ENCODE measurements at regions not wholly inside any gene's neighbourhood (a gene's known extent, or its start where the extent isn't known, plus 50 kb on each side); places are given as distances from the start of the nearest gene placed in this dataset.

DNA sequence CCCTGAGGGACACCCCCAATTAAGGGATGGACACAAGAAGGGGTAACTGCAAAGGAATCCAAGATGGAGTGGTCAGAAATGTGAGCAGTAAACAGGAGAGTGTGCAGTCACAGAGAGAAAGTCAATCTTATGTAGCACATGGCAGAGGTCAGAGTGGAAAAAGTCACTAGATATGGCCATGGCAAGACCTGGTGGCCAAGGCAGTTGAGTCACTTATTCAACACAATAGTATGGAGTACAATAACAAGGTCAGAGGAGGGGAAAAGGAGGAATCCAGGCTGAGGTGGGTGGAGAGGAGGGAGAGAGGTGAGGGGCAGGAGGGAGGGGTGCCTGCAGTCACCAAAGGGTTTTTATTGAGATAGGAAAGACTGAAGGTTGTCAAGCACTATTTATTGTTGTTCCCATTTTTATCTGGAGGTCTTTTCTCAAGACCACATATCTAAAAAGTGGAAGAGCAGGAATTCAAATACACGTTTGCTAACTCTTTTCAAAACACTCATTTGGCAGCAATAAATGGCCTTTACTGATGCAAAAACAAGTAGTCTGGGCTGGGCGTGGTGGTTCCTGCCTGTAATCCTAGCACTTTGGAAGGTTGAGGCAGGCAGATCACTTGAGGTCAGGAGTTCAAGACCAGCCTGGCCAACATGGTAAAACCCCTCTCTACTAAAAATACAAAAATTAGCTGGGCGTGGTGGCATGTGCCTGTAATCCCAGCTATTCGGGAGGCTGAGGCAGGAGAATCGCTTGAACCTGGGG is 53.3 kb upstream of the ARHGEF3 start:
- in situ Hi-C loops (cut with HindIII; ENCODE audit: low sequenced_read_pairs) = no loop called here

DNA sequence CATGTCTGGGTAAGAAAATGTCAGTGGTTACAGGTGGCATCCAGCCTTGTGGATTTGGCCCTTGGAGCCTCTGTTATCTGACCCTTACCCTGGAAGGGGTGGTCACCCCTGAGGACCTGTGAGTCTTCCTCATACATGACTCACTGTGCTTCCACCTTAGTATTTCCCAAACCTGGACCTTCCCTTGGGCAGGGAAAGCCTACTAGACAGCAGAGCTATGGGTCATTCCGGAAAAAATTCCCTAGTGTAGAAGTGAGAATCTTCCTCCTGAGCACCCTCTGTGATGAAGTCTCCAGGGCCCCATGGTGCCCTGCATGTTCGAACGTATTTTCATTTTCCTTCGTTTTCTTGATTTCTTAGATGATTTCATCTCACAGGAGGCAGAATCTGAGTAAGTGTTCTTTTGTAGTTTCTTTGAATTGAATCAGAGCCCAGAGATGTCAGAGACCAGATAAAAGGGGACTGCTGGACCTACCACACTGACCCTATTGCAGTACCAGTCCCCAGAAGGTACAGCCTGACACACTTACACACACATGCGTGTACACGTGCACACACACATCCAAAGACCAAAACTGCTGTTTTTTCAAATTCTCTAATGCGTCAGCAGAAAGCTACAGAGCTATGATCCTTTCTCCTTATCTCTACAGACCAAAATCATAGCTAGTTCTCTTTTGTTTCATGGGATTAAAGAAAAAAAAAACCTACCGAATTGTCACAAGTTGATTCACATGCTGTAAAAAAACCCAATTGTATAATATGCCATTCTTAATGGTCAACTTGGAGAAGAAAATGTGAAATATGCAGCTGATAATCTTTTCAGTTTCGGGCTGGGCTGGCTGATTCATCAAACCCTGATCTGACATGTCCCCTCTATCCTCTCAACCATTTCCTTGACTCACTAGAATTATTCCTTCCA is 50.5 kb upstream of the ARHGEF3 start:
- in situ Hi-C loops (cut with HindIII; ENCODE audit: low sequenced_read_pairs) = no loop called here

All from endothelial cell of hepatic sinusoid (primary cell).